Suprapubic skin (tissue), 4 donors: ENCODE measurements at regions not wholly inside any gene's neighbourhood (a gene's known extent, or its start where the extent isn't known, plus 50 kb on each side); places are given as distances from the start of the nearest gene placed in this dataset.
"Not testable (repeated sequence)": the region's sequence is repeated elsewhere in the genome, so short reads cannot be mapped to it uniquely, and the experiment has no call there.

Experiments
- DNase-seq, 2 donors: peaks; one replicate each; pipeline ENCODE4 v3.0.0-alpha.2; 2019; ENCODE audit warnings: low spot score in 2 of 2
- H3K27ac ChIP-seq: fragments of 200-600 bp; sonication (generic); one replicate; pipeline ENCODE4 v1.5.1; 2019
- H3K27me3 ChIP-seq: fragments of 200-600 bp; sonication (generic); one replicate; pipeline ENCODE4 v1.5.1; 2019
- H3K36me3 ChIP-seq: fragments of 200-600 bp; sonication (generic); one replicate; pipeline ENCODE4 v1.5.1; 2019
- H3K4me1 ChIP-seq: fragments of 200-600 bp; sonication (generic); one replicate; pipeline ENCODE4 v1.5.1; 2019
- H3K4me3 ChIP-seq: fragments of 200-600 bp; sonication (generic); one replicate; pipeline ENCODE4 v1.5.1; 2019; ENCODE audit warnings: mild to moderate bottlenecking
- H3K9me3 ChIP-seq: fragments of 200-600 bp; sonication (generic); one replicate; pipeline ENCODE4 v1.5.1; 2019
- EP300 ChIP-seq: sonication (generic); formaldehyde crosslinking; IDR thresholded peaks from one replicate; pipeline ENCODE4 v1.6.1; 2017; ENCODE audit warnings: antibody characterized with exemption
- POLR2A ChIP-seq, 2 donors: fragments of 450-650 bp; IDR thresholded peaks; one replicate each; pipeline ENCODE4 v1.6.1; 2017; ENCODE audit warnings: antibody characterized with exemption in 2 of 2, mild to moderate bottlenecking in 2 of 2, moderate library complexity in 2 of 2
- POLR2AphosphoS5 ChIP-seq, 3 donors: sonication (generic); formaldehyde crosslinking; IDR thresholded peaks; one replicate each; pipeline ENCODE4 v1.6.1; 2017; ENCODE audit warnings: antibody characterized with exemption in 3 of 3
- WGBS: methylation state at CpG from one replicate; pipeline ENCODE4 v1.1.5; 2018; 5-methylcytosine and 5-hydroxymethylcytosine counted together
- TF ChIP-seq, protein P1 (sequence below), 2 donors: fragments of 200-600 bp in 1 of 2; fragments of 450-650 bp in 1 of 2; sonication (generic) in 1 of 2; IDR thresholded peaks; one replicate each; pipeline ENCODE4 v1.5.1; 2016 to 2019; ENCODE audit warnings: antibody characterized with exemption in 2 of 2, mild to moderate bottlenecking in 1 of 2, moderate library complexity in 1 of 2

DNA sequence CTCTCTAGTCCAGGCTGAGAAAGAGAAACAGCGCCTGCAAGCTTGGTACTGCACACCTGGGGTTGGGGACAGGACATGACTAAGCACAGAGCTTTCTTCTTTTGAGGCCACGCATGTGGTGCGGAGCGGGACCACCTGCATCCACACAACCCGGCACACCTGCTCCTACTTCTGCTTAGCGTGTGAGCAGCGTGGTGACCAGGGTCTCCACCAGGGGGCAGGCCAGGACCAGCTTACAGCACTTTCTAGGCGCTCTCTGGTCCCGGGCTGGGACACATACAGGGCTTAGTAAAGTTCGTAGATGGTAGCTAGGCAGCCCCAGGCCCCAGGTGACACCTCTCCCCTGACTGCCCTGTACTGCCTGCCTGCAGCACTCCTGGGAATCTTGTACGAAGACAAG lies 89.7 kb upstream of the HMX1 start:
- 30% methylated on average over 2 of the region's 11 CpGs for WGBS
- H3K27me3 ChIP-seq = peaks cover 61% of the 10 kb centered on the region
- not testable (repeated sequence) for H3K4me3 ChIP-seq, H3K36me3 ChIP-seq, H3K9me3 ChIP-seq, H3K27ac ChIP-seq, DNase-seq
- TF ChIP-seq, protein P1, sequence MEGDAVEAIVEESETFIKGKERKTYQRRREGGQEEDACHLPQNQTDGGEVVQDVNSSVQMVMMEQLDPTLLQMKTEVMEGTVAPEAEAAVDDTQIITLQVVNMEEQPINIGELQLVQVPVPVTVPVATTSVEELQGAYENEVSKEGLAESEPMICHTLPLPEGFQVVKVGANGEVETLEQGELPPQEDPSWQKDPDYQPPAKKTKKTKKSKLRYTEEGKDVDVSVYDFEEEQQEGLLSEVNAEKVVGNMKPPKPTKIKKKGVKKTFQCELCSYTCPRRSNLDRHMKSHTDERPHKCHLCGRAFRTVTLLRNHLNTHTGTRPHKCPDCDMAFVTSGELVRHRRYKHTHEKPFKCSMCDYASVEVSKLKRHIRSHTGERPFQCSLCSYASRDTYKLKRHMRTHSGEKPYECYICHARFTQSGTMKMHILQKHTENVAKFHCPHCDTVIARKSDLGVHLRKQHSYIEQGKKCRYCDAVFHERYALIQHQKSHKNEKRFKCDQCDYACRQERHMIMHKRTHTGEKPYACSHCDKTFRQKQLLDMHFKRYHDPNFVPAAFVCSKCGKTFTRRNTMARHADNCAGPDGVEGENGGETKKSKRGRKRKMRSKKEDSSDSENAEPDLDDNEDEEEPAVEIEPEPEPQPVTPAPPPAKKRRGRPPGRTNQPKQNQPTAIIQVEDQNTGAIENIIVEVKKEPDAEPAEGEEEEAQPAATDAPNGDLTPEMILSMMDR (IDR thresholded peaks at IDR 0.05) = peak in 1 of 2 donors; percentile 50
- peaks cover 14% of the 10 kb centered on the region for H3K4me1 ChIP-seq

DNA sequence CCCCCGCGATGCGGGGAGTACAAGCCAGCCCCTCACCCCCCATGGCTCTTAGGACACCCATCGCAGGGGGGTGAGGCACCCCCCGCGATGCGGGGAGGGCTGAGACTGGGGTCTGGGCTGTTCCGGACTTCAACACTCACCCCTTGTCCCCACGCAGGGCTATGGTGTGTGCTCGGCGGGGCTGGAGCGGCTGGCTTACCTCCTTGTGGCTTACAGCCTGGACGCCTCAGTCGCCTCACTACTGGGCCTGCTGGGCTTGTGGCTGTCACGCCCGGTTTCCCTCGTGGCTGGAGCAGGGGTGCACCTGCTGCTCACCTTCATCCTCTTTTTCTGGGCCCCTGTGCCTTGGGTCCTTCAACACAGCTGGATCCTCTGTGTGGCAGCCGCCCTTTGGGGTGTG lies 87.8 kb upstream of the HMX1 start:
- H3K27me3 ChIP-seq = peaks cover 47% of the 10 kb centered on the region
- not testable (repeated sequence) for DNase-seq, H3K36me3 ChIP-seq, H3K4me1 ChIP-seq, H3K9me3 ChIP-seq, H3K4me3 ChIP-seq, H3K27ac ChIP-seq
- WGBS = 66% methylated on average over 10 of the region's 18 CpGs

DNA sequence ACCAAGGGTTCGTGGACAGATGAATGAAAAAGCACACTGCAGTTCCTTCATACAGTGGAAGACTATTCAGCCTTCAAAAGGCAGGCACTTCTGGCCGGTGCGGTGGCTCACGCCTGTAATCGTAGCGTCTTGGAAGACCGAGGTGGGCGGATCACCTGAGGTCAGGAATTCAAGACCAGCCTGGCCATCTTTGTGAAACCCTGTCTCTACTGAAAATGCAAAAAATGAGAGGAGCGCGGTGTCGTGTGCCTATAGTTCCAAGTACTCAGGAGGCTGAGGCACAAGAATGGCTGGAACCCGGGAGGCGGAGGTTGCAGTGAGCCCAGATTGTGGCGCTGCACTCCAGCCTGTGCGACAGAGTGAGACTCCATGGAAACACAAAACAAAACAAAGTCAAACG lies 82.4 kb upstream of the HMX1 start:
- not testable (repeated sequence) for H3K36me3 ChIP-seq, H3K4me1 ChIP-seq, H3K27ac ChIP-seq, DNase-seq, H3K9me3 ChIP-seq, H3K4me3 ChIP-seq, H3K27me3 ChIP-seq
- 91% methylated on average over 16 of the region's 16 CpGs for WGBS

DNA sequence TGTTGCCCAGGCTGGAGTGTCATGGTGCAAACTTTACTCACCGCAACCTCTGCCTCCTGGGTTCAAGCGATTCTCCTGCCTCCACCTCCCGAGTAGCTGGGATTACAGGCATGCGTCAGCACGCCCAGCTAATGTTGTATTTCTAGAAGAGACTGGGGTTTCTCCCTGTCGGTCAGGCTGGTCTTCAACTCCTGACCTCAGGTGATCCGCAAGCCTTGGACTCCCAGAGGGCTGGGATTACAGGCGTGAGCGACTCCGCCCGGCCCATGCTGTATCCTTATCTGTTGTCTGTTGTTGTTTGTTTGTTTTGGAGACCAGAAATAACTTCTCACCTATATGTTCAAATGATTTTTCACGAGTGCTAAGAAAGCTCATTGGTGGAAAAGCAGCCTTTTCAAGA lies 81.2 kb upstream of the HMX1 start:
- not testable (repeated sequence) for H3K27me3 ChIP-seq, H3K36me3 ChIP-seq, H3K27ac ChIP-seq, H3K4me3 ChIP-seq, DNase-seq, H3K4me1 ChIP-seq, H3K9me3 ChIP-seq
- 59% methylated on average over 12 of the region's 12 CpGs for WGBS

DNA sequence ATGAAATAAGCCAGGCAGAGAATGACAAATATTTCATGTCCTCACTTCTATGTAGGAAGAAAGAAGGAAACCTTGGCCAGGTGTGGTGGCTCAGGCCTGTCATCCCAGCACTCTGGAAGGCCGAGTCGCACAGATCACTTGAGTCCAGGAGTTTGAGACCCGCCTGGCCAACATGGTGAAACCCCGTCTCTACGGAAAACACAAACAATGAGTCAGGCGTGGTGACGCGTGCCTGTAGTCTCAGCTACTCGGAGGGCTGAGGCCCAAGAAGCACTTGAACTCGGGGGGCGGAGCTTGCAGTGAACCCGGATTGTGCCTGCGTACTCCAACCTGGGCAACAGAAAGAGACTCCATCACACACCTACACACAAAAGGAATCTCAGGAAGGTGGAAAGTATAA lies 80.5 kb upstream of the HMX1 start:
- H3K36me3 ChIP-seq, H3K27ac ChIP-seq, H3K27me3 ChIP-seq, DNase-seq, H3K4me3 ChIP-seq, H3K4me1 ChIP-seq, H3K9me3 ChIP-seq: not testable (repeated sequence)
- 80% methylated on average over 13 of the region's 13 CpGs for WGBS

DNA sequence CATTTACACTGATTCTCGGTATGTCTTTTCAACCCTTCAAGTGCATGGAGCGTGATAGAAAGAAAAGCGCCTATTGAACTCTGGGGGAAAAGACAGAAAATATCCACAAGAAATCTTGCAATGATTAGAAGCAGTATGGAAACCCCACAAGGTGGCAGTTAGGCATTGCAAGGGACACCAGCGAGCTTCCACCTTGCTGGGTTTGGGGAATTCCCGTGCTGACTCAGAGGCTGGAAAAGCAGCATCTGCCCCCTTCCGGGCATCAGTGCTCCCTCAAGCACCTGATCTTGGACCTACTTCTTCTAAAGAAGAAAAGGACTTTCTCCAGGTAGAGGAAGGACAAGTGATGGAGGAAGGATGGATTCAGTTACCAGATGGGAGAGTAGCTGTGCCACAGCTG lies 73.9 kb upstream of the HMX1 start:
- H3K27ac ChIP-seq, H3K4me3 ChIP-seq, H3K4me1 ChIP-seq, DNase-seq, H3K27me3 ChIP-seq, H3K9me3 ChIP-seq, H3K36me3 ChIP-seq: not testable (repeated sequence)
- 66% methylated on average over 6 of the region's 6 CpGs for WGBS

DNA sequence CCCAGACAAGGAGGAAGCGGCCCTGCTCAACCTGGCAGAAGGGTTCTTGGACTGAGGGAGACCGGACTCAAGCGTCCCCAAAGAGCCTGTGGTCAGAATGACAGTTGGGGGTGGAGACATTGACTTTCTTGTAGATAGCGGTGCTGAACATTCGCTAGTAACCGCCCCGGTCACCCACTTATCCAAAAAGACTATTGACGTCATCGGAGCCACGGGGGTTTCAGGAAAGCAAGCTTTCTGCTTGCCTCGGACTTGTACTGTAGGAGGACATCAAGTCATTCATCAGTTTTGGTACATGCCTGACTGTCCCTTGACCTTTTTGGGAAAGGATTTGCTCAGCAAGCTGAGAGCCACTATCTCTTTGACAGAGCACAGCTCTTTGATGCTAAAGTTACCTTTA lies 71.7 kb upstream of the HMX1 start:
- not testable (repeated sequence) for H3K9me3 ChIP-seq, H3K36me3 ChIP-seq, H3K4me1 ChIP-seq, H3K27ac ChIP-seq, H3K4me3 ChIP-seq, DNase-seq
- WGBS = 83% methylated on average over 11 of the region's 11 CpGs
- peaks cover 20% of the 10 kb centered on the region for H3K27me3 ChIP-seq

DNA sequence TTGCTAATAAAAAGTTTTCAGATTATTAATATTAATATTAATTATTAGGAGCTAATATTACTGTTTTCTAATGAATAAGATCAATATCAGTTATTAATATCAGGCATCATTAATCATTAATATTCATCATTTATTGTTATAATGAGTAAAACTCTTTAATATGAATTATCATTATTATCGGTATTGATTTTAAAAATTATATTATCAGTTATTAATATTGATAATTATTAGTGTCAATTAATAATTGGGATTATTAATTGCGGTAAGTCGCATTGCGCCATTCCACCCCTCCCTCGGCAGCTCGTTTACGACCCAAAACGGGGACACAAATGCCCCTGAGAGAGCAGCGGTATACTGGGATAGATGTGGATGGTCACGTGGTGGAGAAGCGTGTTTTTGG lies 70.4 kb upstream of the HMX1 start:
- H3K4me1 ChIP-seq, H3K9me3 ChIP-seq, H3K27ac ChIP-seq, H3K4me3 ChIP-seq, H3K36me3 ChIP-seq, DNase-seq: not testable (repeated sequence)
- H3K27me3 ChIP-seq = peaks cover 20% of the 10 kb centered on the region
- WGBS = 91% methylated on average over 11 of the region's 11 CpGs

DNA sequence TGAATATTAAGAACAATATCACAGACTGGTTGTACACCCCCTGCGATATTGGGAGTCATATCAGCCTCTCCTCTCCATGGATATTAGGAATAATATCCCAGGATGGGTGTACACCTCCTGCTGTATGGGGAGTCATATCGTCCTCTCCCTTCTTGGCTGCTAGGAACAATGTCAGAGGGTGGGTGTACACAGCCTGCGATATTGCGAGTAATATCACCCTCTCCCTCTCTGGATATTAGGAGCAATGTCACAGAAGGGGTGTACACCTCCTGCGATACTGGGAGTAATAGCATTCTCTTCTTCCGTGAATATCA lies 69.8 kb upstream of the HMX1 start:
- H3K27ac ChIP-seq = not testable (repeated sequence)

DNA sequence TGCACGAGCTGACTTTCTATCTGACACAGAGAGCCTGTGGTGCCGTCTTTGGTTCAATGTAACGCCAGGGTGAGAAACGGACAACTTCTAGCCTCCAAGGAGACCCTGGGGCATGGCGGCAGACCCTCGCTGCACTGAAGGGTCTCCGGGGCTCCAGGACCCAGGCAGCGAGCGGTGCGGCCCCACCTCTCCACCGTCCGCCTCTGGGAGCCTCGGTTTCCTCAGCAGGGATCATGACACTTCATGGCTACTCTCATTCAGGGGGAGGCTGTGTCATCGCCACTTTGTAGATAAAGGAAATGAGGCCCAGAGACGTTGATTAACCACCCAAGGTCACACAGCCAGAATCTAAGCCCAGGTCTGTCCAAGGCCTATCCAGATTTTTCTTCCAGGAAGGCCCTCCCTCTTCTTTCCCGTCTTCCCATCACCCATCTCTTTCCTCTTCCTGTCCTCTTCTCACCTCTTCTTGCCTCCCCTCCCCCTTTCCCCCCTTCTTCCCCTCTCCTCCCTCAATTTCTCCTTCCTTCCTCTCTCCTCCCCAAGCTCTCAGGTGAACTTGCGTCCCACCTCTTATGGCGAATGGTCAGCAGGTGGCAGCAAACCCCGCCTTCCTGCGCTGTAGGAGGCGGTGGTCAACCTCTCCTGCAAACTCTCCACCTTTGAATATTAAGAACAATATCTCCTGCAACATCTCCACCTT lies 69.3 kb upstream of the HMX1 start:
- Histone ChIP-seq H3K27me3 (peaks cover 20% of the 10 kb centered on the region), H3K27ac (no peak overlapping the region), H3K4me3 (no peak overlapping the region), H3K36me3 (no peaks in the 10 kb centered on the region), H3K4me1 (no peaks in the 10 kb centered on the region), H3K9me3 (no peaks in the 10 kb centered on the region)
- DNase-seq = no peak
- TF ChIP-seq POLR2A (IDR thresholded peaks at IDR 0.05) (no peak), EP300 (no peak), POLR2AphosphoS5 (IDR thresholded peaks at IDR 0.05) (no peak)
- TF ChIP-seq, protein P1 (IDR thresholded peaks at IDR 0.05) = no peak
- 32% methylated on average over 9 of the region's 21 CpGs for WGBS

More for the DNA sequence above, 69.8 kb upstream of the HMX1 start:
- not testable (repeated sequence) for H3K4me3 ChIP-seq, H3K9me3 ChIP-seq, DNase-seq, H3K4me1 ChIP-seq, H3K36me3 ChIP-seq
- WGBS = 78% methylated on average over 6 of the region's 6 CpGs
- peaks cover 20% of the 10 kb centered on the region for H3K27me3 ChIP-seq
